H9 (cell line): ENCODE measurements at regions not wholly inside any gene's neighbourhood (a gene's known extent, or its start where the extent isn't known, plus 50 kb on each side); places are given as distances from the start of the nearest gene placed in this dataset.

Experiments
- DNase-seq: peaks from one replicate; pipeline ENCODE4 v3.0.0-alpha.2; 2017
- H2AFZ ChIP-seq: one replicate; pipeline ENCODE4 v1.6.1; 2013; ENCODE audit warnings: mild to moderate bottlenecking, low read length, control low read depth, moderate library complexity
- H2AK5ac ChIP-seq: 2 replicates; pipeline ENCODE4 v1.6.1; 2013; ENCODE audit warnings: low read length, control low read depth, mixed read lengths; ENCODE audit not compliant: insufficient read length
- H2BK120ac ChIP-seq: one replicate; pipeline ENCODE4 v1.6.1; 2013; ENCODE audit warnings: low read depth, mild to moderate bottlenecking, low read length, control low read depth, inconsistent platforms; ENCODE audit not compliant: poor library complexity, severe bottlenecking
- H2BK12ac ChIP-seq: 2 replicates; pipeline ENCODE4 v1.6.1; 2013; ENCODE audit warnings: low read length, control low read depth, mixed read lengths, low read depth; ENCODE audit not compliant: insufficient read length
- H2BK15ac ChIP-seq: 2 replicates; pipeline ENCODE4 v1.6.1; 2013; ENCODE audit warnings: low read depth, low read length, control low read depth
- H2BK20ac ChIP-seq: one replicate; pipeline ENCODE4 v1.6.1; 2013; ENCODE audit warnings: low read depth, mild to moderate bottlenecking, low read length, control low read depth, inconsistent platforms; ENCODE audit not compliant: poor library complexity, severe bottlenecking
- H2BK5ac ChIP-seq: 2 replicates; pipeline ENCODE4 v1.6.1; 2013; ENCODE audit warnings: low read length, control low read depth, mixed read lengths; ENCODE audit not compliant: insufficient read length
- H3K14ac ChIP-seq: 2 replicates; pipeline ENCODE4 v1.6.1; 2013; ENCODE audit warnings: low read length, control low read depth; ENCODE audit not compliant: insufficient read depth
- H3K18ac ChIP-seq: 2 replicates; pipeline ENCODE4 v1.6.1; 2013; ENCODE audit warnings: low read depth, mild to moderate bottlenecking, mixed read lengths, low read length, control low read depth; ENCODE audit not compliant: insufficient read length
- H3K23ac ChIP-seq: 2 replicates; pipeline ENCODE4 v1.6.1; 2013; ENCODE audit warnings: low read length, control low read depth, mixed read lengths, low read depth; ENCODE audit not compliant: insufficient read length
- H3K23me2 ChIP-seq: 2 replicates; pipeline ENCODE4 v1.6.1; 2013; ENCODE audit warnings: low read depth, mild to moderate bottlenecking, mixed read lengths, low read length, control low read depth; ENCODE audit not compliant: insufficient read length, poor library complexity, severe bottlenecking
- H3K27ac ChIP-seq: 2 replicates; pipeline ENCODE4 v1.5.1; 2013; ENCODE audit warnings: low read length, control low read depth, mixed read lengths, low read depth; ENCODE audit not compliant: insufficient read length
- H3K27me3 ChIP-seq: 2 replicates; pipeline ENCODE4 v1.6.1; 2013; ENCODE audit warnings: low read length, control low read depth, inconsistent platforms; ENCODE audit not compliant: insufficient read depth
- H3K4ac ChIP-seq: 2 replicates; pipeline ENCODE4 v1.6.1; 2013; ENCODE audit warnings: low read depth, mild to moderate bottlenecking, control low read depth, inconsistent platforms, low read length, moderate library complexity
- H3K4me1 ChIP-seq: 2 replicates; pipeline ENCODE4 v1.6.1; 2013; ENCODE audit warnings: low read length, control low read depth, inconsistent platforms; ENCODE audit not compliant: insufficient read depth
- H3K4me2 ChIP-seq: 2 replicates; pipeline ENCODE4 v1.6.1; 2013; ENCODE audit warnings: low read length, control low read depth, mixed read lengths; ENCODE audit not compliant: insufficient read length, insufficient read depth
- H3K56ac ChIP-seq: 2 replicates; pipeline ENCODE4 v1.6.1; 2013; ENCODE audit warnings: low read depth, mild to moderate bottlenecking, mixed read lengths, low read length, control low read depth; ENCODE audit not compliant: insufficient read length
- H3K79me1 ChIP-seq: 2 replicates; pipeline ENCODE4 v1.6.1; 2013; ENCODE audit warnings: low read depth, mild to moderate bottlenecking, moderate library complexity, low read length, control low read depth, inconsistent platforms; ENCODE audit not compliant: insufficient read depth, poor library complexity, severe bottlenecking
- H3K79me2 ChIP-seq: 2 replicates; pipeline ENCODE4 v1.6.1; 2013; ENCODE audit warnings: low read length, control low read depth, inconsistent platforms; ENCODE audit not compliant: insufficient read depth
- H3K9ac ChIP-seq: 2 replicates; pipeline ENCODE4 v1.6.1; 2013; ENCODE audit warnings: low read length, control low read depth, mixed read lengths; ENCODE audit not compliant: insufficient read length; ENCODE audit errors: extremely low read depth
- H3K9me3 ChIP-seq: one replicate; pipeline ENCODE4 v1.6.1; 2013; ENCODE audit warnings: low read depth, low read length, inconsistent platforms; ENCODE audit not compliant: control insufficient read depth
- H3T11ph ChIP-seq: one replicate; pipeline ENCODE4 v1.6.1; 2013; ENCODE audit warnings: mild to moderate bottlenecking, low read length, control low read depth, inconsistent platforms
- H4K20me1 ChIP-seq: one replicate; pipeline ENCODE4 v1.6.1; 2013; ENCODE audit not compliant: control insufficient read depth, insufficient read length, insufficient read depth
- H4K5ac ChIP-seq: 2 replicates; pipeline ENCODE4 v1.6.1; 2013; ENCODE audit warnings: low read depth, mild to moderate bottlenecking, mixed read lengths, low read length, control low read depth; ENCODE audit not compliant: insufficient read length
- H4K8ac ChIP-seq: replicated peaks from 2 replicates; pipeline ENCODE4 v1.6.1; 2013; ENCODE audit warnings: low read length, control low read depth, mixed read lengths, low read depth; ENCODE audit not compliant: insufficient read length
- H4K91ac ChIP-seq: 2 replicates; pipeline ENCODE4 v1.6.1; 2013; ENCODE audit warnings: low read depth, mild to moderate bottlenecking, moderate library complexity, mixed read lengths, low read length, control low read depth; ENCODE audit not compliant: insufficient read length
- H3K27ac Mint-ChIP-seq, 3 experiments: 2 replicates in 2 of 3; 3 replicates in 1 of 3; pipeline ENCODE4 v1.8.0; 2020 to 2021; ENCODE audit warnings: mixed read lengths in 3 of 3, mild to moderate bottlenecking in 1 of 3, moderate library complexity in 1 of 3
- H3K27me3 Mint-ChIP-seq: 2 replicates; pipeline ENCODE4 v1.8.0; 2021; ENCODE audit warnings: low read depth, mild to moderate bottlenecking, moderate library complexity, mixed read lengths
- H3K36me3 Mint-ChIP-seq, 3 experiments: 2 replicates in 2 of 3; 3 replicates in 1 of 3; pipeline ENCODE4 v1.8.0; 2020 to 2021; ENCODE audit warnings: low read depth in 3 of 3, mixed read lengths in 3 of 3; ENCODE audit not compliant: insufficient read depth in 1 of 3
- H3K4me1 Mint-ChIP-seq, 2 experiments: 2 replicates each; pipeline ENCODE4 v1.8.0; 2020; ENCODE audit warnings: mixed read lengths in 2 of 2
- H3K4me3 Mint-ChIP-seq, 2 experiments: 2 replicates in 1 of 2; 3 replicates in 1 of 2; pipeline ENCODE4 v1.8.0; 2020 to 2021; ENCODE audit warnings: mild to moderate bottlenecking in 2 of 2, mixed read lengths in 2 of 2, moderate library complexity in 1 of 2
- H3K9me3 Mint-ChIP-seq, 2 experiments: 2 replicates in 1 of 2; 3 replicates in 1 of 2; pipeline ENCODE4 v1.8.0; 2020; ENCODE audit warnings: mild to moderate bottlenecking in 2 of 2, mixed read lengths in 2 of 2, moderate library complexity in 1 of 2
- CTCF ChIP-seq: fragments of 200-600 bp; sonication (generic); conservative IDR thresholded peaks from 3 replicates; pipeline ENCODE4 v1.8.0; 2021; ENCODE audit warnings: antibody characterized with exemption, mild to moderate bottlenecking
- WGBS: extraction: QIAGEN DNeasy Blood & Tissue Kit; methylation state at CpG from one replicate; pipeline ENCODE4 v1.1.7; 2013; ENCODE audit warnings: missing lambda C conversion rate, low lambda C conversion rate, mixed read lengths; ENCODE audit not compliant: insufficient read length; ENCODE audit errors: extremely low coverage; 5-methylcytosine and 5-hydroxymethylcytosine counted together

GRCh38 chr5:124895236-124895635, 148.8 kb upstream of the ZNF608 start:
- Mint-ChIP-seq H3K27ac (0 out of 7 replicates have a peak overlapping the region, but pooled peaks of 1 of the 3 experiments have one; percentile 1), H3K27me3 (no peaks in the 10 kb centered on the region)
- TF ChIP-seq CTCF: no peak

More at GRCh38 chr5:124895236-124895635, 148.8 kb upstream of the ZNF608 start:
- Histone ChIP-seq H3K14ac (no peak overlapping the region), H3K56ac (no peak overlapping the region), H3K9ac (no peak overlapping the region), H2BK15ac (no peak overlapping the region), H2BK5ac (no peak overlapping the region), H3K4ac (no peak overlapping the region), H3K9me3 (no peaks in the 10 kb centered on the region), H2BK120ac (no peak overlapping the region), H3K23ac (no peak overlapping the region), H2BK12ac (no peak overlapping the region), H4K20me1 (no peaks in the 10 kb centered on the region), H3T11ph (no peak overlapping the region), H2AK5ac (no peak overlapping the region), H3K23me2 (no peaks in the 10 kb centered on the region), H2BK20ac (no peak overlapping the region), H3K79me2 (no peaks in the 10 kb centered on the region), H4K91ac (no peak overlapping the region), H3K4me1 (no peaks in the 10 kb centered on the region), H3K79me1 (no peaks in the 10 kb centered on the region), H3K27me3 (no peaks in the 10 kb centered on the region), H3K18ac (no peak overlapping the region), H4K8ac (no peak overlapping the region), H3K27ac (no peak overlapping the region), H2AFZ (no peak overlapping the region), H4K5ac (no peak overlapping the region), H3K4me2 (no peak overlapping the region)
- DNase-seq: no peak
- Mint-ChIP-seq H3K4me3 (no peak overlapping the region), H3K4me1 (peaks cover 7 to 9% of the 10 kb centered on the region in 2 experiments), H3K9me3 (peaks cover 12 to 16% of the 10 kb centered on the region in 2 experiments), H3K36me3 (peaks cover 13 to 22% (median 19%) of the 10 kb centered on the region in 3 experiments)
- WGBS: no CpG with 5 or more reads among the region's 2 CpGs
